GM12891 (cell line): ENCODE measurements at regions not wholly inside any gene's neighbourhood (a gene's known extent, or its start where the extent isn't known, plus 50 kb on each side); places are given as distances from the start of the nearest gene placed in this dataset.

Experiments
- POLR2A ChIP-seq: IDR thresholded peaks from 2 replicates; pipeline ENCODE4 v1.6.1; 2011; ENCODE audit warnings: low read depth, low read length, control low read depth
- POLR2AphosphoS5 ChIP-seq: IDR thresholded peaks from 2 replicates; pipeline ENCODE4 v1.6.1; 2011; ENCODE audit warnings: low read depth, low read length, control low read depth
- TAF1 ChIP-seq: IDR thresholded peaks from 2 replicates; pipeline ENCODE4 v1.6.1; 2011; ENCODE audit warnings: low read depth, low read length, control low read depth

- TF ChIP-seq POLR2A (no peak), TAF1 (no peak), POLR2AphosphoS5 (no peak)
These were observed 622.2 kb downstream of the TOX3 start for GRCh38 chr16:51924744-51925143.
